ENCODE measurements at regions not wholly inside any gene's neighbourhood (a gene's known extent, or its start where the extent isn't known, plus 50 kb on each side); places are given as distances from the start of the nearest gene placed in this dataset.

GRCh38 chr4:137451172-137451825, 81.0 kb downstream of the PCDH18 start:
- H3K4me3 ChIP-seq (ENCODE audit: low read depth, low read length): no peak overlapping the region
- peak; percentile 15 for DNase-seq (ENCODE audit: low read depth)
- TF ChIP-seq CTCF (IDR thresholded peaks at IDR 0.05; ENCODE audit: insufficient read depth, low read length): no peak

- no peak overlapping the region for H3K4me3 ChIP-seq (ENCODE audit: low read depth, low read length)
- DNase-seq (ENCODE audit: low read depth): no peak
Measured at GRCh38 chr4:137448402-137448801, 83.9 kb downstream of the PCDH18 start.

GRCh38 chr4:137446071-137446470, 86.2 kb downstream of the PCDH18 start:
- no peak for DNase-seq (ENCODE audit: low read depth)
- TF ChIP-seq CTCF (IDR thresholded peaks at IDR 0.05; ENCODE audit: insufficient read depth, low read length): no peak
- H3K4me3 ChIP-seq (ENCODE audit: low read depth, low read length): no peak overlapping the region

More at GRCh38 chr4:137448402-137448801, 83.9 kb downstream of the PCDH18 start:
- no peak for TF ChIP-seq CTCF (IDR thresholded peaks at IDR 0.05; ENCODE audit: insufficient read depth, low read length)

- no peak for DNase-seq (ENCODE audit: low read depth)
- no peak overlapping the region for H3K4me3 ChIP-seq (ENCODE audit: low read depth, low read length)
- TF ChIP-seq CTCF (IDR thresholded peaks at IDR 0.05; ENCODE audit: insufficient read depth, low read length): no peak
Measured at GRCh38 chr4:137443031-137443800, 89.1 kb downstream of the PCDH18 start.

- peak; percentile 32 for DNase-seq (ENCODE audit: low read depth)
- no peak overlapping the region for H3K4me3 ChIP-seq (ENCODE audit: low read depth, low read length)
- no peak for TF ChIP-seq CTCF (IDR thresholded peaks at IDR 0.05; ENCODE audit: insufficient read depth, low read length)
Measured at GRCh38 chr4:137432446-137433311, 99.6 kb downstream of the PCDH18 start.

GRCh38 chr4:137430171-137430570, 102.1 kb downstream of the PCDH18 start:
- no peak for TF ChIP-seq CTCF (IDR thresholded peaks at IDR 0.05; ENCODE audit: insufficient read depth, low read length)
- no peak overlapping the region for H3K4me3 ChIP-seq (ENCODE audit: low read depth, low read length)
- DNase-seq (ENCODE audit: low read depth): no peak

Measured in fibroblast of the aortic adventitia (primary cell).